Astrocyte of the spinal cord (primary cell): ENCODE measurements at regions not wholly inside any gene's neighbourhood (a gene's known extent, or its start where the extent isn't known, plus 50 kb on each side); places are given as distances from the start of the nearest gene placed in this dataset.

ENCODE experiments used
- DNase-seq: peaks from one replicate; pipeline ENCODE4 v3.0.0; 2011; ENCODE audit warnings: low read depth, low spot score
- H3K4me3 ChIP-seq: 2 replicates; pipeline ENCODE4 v1.5.1; 2011; ENCODE audit warnings: low read depth, mild to moderate bottlenecking, low read length, moderate library complexity
- CTCF ChIP-seq: IDR thresholded peaks from 2 replicates; pipeline ENCODE4 v1.5.1; 2012; ENCODE audit warnings: low read depth, mild to moderate bottlenecking, low read length, inconsistent platforms
- in situ Hi-C: cut with HindIII; loops from 2 replicates; pipeline ENCODE4 v1.10.0; 2017; ENCODE audit warnings: low sequenced_read_pairs

GRCh38 chr2:118687698-118688097, 159.8 kb downstream of the EN1 start:
- DNase-seq: no peak
- no peak for TF ChIP-seq CTCF
- in situ Hi-C loops: no loop called here
- no peak overlapping the region for H3K4me3 ChIP-seq

- H3K4me3 ChIP-seq: no peak overlapping the region
- TF ChIP-seq CTCF: no peak
- in situ Hi-C loops: no loop called here
- no peak for DNase-seq
Observed at GRCh38 chr2:118687192-118687591, 160.3 kb downstream of the EN1 start.

- TF ChIP-seq CTCF: no peak
- peak; percentile 16 for DNase-seq
- H3K4me3 ChIP-seq: no peak overlapping the region
- in situ Hi-C loops: no loop called here
Observed at GRCh38 chr2:118686346-118686745, 161.1 kb downstream of the EN1 start.

GRCh38 chr2:118683460-118683859, 164.0 kb downstream of the EN1 start:
- H3K4me3 ChIP-seq: no peak overlapping the region
- in situ Hi-C loops: no loop called here
- no peak for TF ChIP-seq CTCF
- no peak for DNase-seq

GRCh38 chr2:118678985-118679384, 168.5 kb downstream of the EN1 start:
- no peak for TF ChIP-seq CTCF
- no peak overlapping the region for H3K4me3 ChIP-seq
- DNase-seq: no peak
- in situ Hi-C loops: no loop called here

GRCh38 chr2:118677546-118677945, 169.9 kb downstream of the EN1 start:
- H3K4me3 ChIP-seq: no peak overlapping the region
- no peak for DNase-seq
- in situ Hi-C loops: no loop called here
- TF ChIP-seq CTCF: no peak

GRCh38 chr2:118675531-118675930, 171.9 kb downstream of the EN1 start:
- no peak for TF ChIP-seq CTCF
- DNase-seq: no peak
- H3K4me3 ChIP-seq: no peak overlapping the region
- in situ Hi-C loops: no loop called here
